Neural cell (in vitro differentiated cells): ENCODE measurements at regions not wholly inside any gene's neighbourhood (a gene's known extent, or its start where the extent isn't known, plus 50 kb on each side); places are given as distances from the start of the nearest gene placed in this dataset.

Experiments
- EP300 ChIP-seq: fragments of 450-650 bp; conservative IDR thresholded peaks from 2 replicates; pipeline ENCODE4 v1.6.1; 2014; ENCODE audit warnings: antibody characterized with exemption, mild to moderate bottlenecking, moderate library complexity; ENCODE audit not compliant: poor library complexity, severe bottlenecking
- EZH2 ChIP-seq: fragments of 200-600, 300-800 bp; shearing (Covaris generic), sonication (generic); IDR thresholded peaks from 2 replicates; pipeline ENCODE4 v1.6.1; 2014; ENCODE audit warnings: antibody characterized with exemption, low read length, borderline replicate concordance, mild to moderate bottlenecking; ENCODE audit not compliant: insufficient read depth, poor library complexity, severe bottlenecking
- TF ChIP-seq, protein P1 (sequence below): fragments of 450-650 bp; IDR thresholded peaks from 2 replicates; pipeline ENCODE4 v1.5.1; 2014; ENCODE audit warnings: antibody characterized with exemption, mild to moderate bottlenecking, moderate library complexity; ENCODE audit not compliant: poor library complexity, severe bottlenecking

DNA sequence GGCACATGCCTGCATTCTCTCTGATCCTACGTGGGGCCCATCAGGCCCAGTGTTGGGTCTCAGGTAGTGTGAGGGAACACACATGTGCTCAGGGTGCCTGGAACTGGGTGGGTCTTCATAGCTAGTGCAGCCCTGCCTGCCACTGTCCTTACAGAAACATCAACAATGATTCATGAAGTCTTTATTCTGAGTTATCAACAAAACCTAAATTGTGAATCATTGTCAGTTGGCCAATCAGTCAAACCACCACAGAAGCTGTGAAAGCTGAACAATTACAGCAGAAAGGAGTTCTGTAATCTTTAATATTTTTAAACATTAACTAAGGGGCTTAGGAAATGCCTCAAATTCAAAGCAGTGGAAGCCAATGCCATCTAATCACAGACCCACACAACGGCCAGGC lies 82.8 kb upstream of the ZNF521 start:
- TF ChIP-seq, protein P1, sequence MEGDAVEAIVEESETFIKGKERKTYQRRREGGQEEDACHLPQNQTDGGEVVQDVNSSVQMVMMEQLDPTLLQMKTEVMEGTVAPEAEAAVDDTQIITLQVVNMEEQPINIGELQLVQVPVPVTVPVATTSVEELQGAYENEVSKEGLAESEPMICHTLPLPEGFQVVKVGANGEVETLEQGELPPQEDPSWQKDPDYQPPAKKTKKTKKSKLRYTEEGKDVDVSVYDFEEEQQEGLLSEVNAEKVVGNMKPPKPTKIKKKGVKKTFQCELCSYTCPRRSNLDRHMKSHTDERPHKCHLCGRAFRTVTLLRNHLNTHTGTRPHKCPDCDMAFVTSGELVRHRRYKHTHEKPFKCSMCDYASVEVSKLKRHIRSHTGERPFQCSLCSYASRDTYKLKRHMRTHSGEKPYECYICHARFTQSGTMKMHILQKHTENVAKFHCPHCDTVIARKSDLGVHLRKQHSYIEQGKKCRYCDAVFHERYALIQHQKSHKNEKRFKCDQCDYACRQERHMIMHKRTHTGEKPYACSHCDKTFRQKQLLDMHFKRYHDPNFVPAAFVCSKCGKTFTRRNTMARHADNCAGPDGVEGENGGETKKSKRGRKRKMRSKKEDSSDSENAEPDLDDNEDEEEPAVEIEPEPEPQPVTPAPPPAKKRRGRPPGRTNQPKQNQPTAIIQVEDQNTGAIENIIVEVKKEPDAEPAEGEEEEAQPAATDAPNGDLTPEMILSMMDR = no peak
- TF ChIP-seq EZH2 = no peak
- TF ChIP-seq EP300 = no peak
